Loucy (cell line): ENCODE measurements at regions not wholly inside any gene's neighbourhood (a gene's known extent, or its start where the extent isn't known, plus 50 kb on each side); places are given as distances from the start of the nearest gene placed in this dataset.

Experiments
- H2AFZ ChIP-seq: fragments of 200-600 bp; sonication (generic); 2 replicates; pipeline ENCODE4 v1.6.0; 2016; ENCODE audit warnings: antibody characterized with exemption, mild to moderate bottlenecking, low read length, moderate library complexity
- H3F3A ChIP-seq: fragments of 200-600 bp; 2 replicates; pipeline ENCODE4 v1.6.0; 2016; ENCODE audit warnings: antibody characterized with exemption, low read depth, mild to moderate bottlenecking
- H3K27me3 ChIP-seq: fragments of 200-600 bp; sonication (generic); 2 replicates; pipeline ENCODE4 v1.6.1; 2014; ENCODE audit warnings: low read length, mild to moderate bottlenecking; ENCODE audit not compliant: insufficient read depth, poor library complexity, severe bottlenecking
- H3K36me3 ChIP-seq: fragments of 200-600 bp; sonication (generic); 2 replicates; pipeline ENCODE4 v1.6.1; 2016; ENCODE audit warnings: low read length; ENCODE audit not compliant: insufficient read depth
- H3K4me1 ChIP-seq: fragments of 200-600 bp; sonication (generic); 2 replicates; pipeline ENCODE4 v1.5.1; 2014; ENCODE audit warnings: low read length, mild to moderate bottlenecking; ENCODE audit not compliant: insufficient read depth, poor library complexity, severe bottlenecking
- H3K4me2 ChIP-seq: fragments of 200-600 bp; sonication (generic); 2 replicates; pipeline ENCODE4 v1.6.0; 2014; ENCODE audit warnings: antibody characterized with exemption, low read length, low read depth, mild to moderate bottlenecking; ENCODE audit not compliant: poor library complexity, severe bottlenecking
- H3K4me3 ChIP-seq: fragments of 200-600 bp; sonication (generic); 2 replicates; pipeline ENCODE4 v1.5.1; 2014; ENCODE audit warnings: low read length, mild to moderate bottlenecking, mixed read lengths; ENCODE audit not compliant: poor library complexity, severe bottlenecking
- H3K79me2 ChIP-seq: fragments of 200-600 bp; sonication (generic); 2 replicates; pipeline ENCODE4 v1.6.1; 2014; ENCODE audit warnings: low read length; ENCODE audit not compliant: insufficient read depth
- H3K9ac ChIP-seq: fragments of 200-600 bp; sonication (generic); 2 replicates; pipeline ENCODE4 v1.6.0; 2014; ENCODE audit warnings: mild to moderate bottlenecking, low read depth, low read length, moderate library complexity; ENCODE audit not compliant: poor library complexity, severe bottlenecking
- H3K9me2 ChIP-seq: fragments of 200-600 bp; sonication (generic); replicated peaks from 2 replicates; pipeline ENCODE4 v1.6.1; 2016; ENCODE audit warnings: low read depth, low read length, mixed read lengths
- H3K9me3 ChIP-seq: fragments of 200-600 bp; sonication (generic); 2 replicates; pipeline ENCODE4 v1.6.1; 2014; ENCODE audit warnings: mild to moderate bottlenecking, antibody characterized with exemption, low read length, low read depth; ENCODE audit not compliant: insufficient read depth
- H4K20me1 ChIP-seq: fragments of 200-600 bp; sonication (generic); 2 replicates; pipeline ENCODE4 v1.6.0; 2014; ENCODE audit warnings: antibody characterized with exemption, low read length, mild to moderate bottlenecking; ENCODE audit not compliant: insufficient read depth, poor library complexity, severe bottlenecking
- EZH2phosphoT487 ChIP-seq: fragments of 200-600 bp; IDR thresholded peaks from 2 replicates; pipeline ENCODE4 v1.6.1; 2018; ENCODE audit warnings: antibody characterized with exemption, mild to moderate bottlenecking, moderate library complexity, borderline replicate concordance
- TF ChIP-seq, protein P1 (sequence below): fragments of 200-600 bp; sonication (generic); conservative IDR thresholded peaks from 2 replicates; pipeline ENCODE4 v1.5.1; 2014; ENCODE audit warnings: mild to moderate bottlenecking, antibody characterized with exemption, low read length

DNA sequence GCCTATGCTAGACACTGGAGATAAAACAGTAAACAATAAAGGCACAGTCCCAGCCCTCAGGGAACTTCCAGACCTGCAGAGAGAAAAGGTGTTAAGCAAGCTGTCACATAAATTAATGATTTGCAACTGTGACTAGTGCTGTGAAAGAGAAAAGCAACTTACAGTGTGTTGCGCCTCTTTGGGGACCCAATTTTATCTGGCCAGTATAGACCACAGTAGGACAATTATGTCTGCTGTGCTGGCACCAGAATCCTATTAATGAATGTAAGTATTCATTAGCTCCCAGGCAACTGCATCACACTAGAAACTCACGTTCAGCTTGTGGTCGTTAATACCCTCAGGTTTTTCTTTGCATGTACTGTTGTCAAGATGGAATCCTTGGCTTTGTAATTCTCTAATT, 55.3 kb upstream of the CHST9 start:
- no peak overlapping the region for H3K9ac ChIP-seq
- no peaks in the 10 kb centered on the region for H3K36me3 ChIP-seq
- no peaks in the 10 kb centered on the region for H3K9me3 ChIP-seq
- H3K27me3 ChIP-seq = no peaks in the 10 kb centered on the region
- no peaks in the 10 kb centered on the region for H3F3A ChIP-seq
- no peak overlapping the region for H3K4me3 ChIP-seq
- H4K20me1 ChIP-seq = no peaks in the 10 kb centered on the region
- TF ChIP-seq, protein P1, sequence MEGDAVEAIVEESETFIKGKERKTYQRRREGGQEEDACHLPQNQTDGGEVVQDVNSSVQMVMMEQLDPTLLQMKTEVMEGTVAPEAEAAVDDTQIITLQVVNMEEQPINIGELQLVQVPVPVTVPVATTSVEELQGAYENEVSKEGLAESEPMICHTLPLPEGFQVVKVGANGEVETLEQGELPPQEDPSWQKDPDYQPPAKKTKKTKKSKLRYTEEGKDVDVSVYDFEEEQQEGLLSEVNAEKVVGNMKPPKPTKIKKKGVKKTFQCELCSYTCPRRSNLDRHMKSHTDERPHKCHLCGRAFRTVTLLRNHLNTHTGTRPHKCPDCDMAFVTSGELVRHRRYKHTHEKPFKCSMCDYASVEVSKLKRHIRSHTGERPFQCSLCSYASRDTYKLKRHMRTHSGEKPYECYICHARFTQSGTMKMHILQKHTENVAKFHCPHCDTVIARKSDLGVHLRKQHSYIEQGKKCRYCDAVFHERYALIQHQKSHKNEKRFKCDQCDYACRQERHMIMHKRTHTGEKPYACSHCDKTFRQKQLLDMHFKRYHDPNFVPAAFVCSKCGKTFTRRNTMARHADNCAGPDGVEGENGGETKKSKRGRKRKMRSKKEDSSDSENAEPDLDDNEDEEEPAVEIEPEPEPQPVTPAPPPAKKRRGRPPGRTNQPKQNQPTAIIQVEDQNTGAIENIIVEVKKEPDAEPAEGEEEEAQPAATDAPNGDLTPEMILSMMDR = no peak
- no peak for TF ChIP-seq EZH2phosphoT487
- H3K4me1 ChIP-seq = no peaks in the 10 kb centered on the region
- H3K4me2 ChIP-seq = no peak overlapping the region
- no peaks in the 10 kb centered on the region for H3K9me2 ChIP-seq
- no peak overlapping the region for H2AFZ ChIP-seq
- H3K79me2 ChIP-seq = no peaks in the 10 kb centered on the region

DNA sequence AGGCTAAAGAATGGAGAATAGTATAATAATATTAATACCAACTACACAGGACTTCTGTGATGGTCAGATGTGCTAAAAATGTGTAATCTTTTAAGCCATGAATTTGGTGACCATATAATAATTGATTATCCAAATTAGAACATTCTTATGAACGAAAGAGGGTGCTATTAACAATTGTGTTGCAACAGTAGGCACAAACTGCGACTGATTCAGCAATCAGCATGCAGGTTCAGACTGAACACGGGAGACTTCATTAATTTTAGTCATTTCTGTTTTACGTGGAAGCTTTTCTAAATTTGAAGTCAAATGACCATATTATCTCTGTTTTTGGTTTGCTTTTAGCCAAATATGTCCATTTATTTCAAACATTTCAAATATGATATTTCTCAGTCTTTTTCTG, 54.6 kb upstream of the CHST9 start:
- H3K4me1 ChIP-seq = no peaks in the 10 kb centered on the region
- no peak overlapping the region for H3K9ac ChIP-seq
- H3K4me2 ChIP-seq = no peak overlapping the region
- no peak overlapping the region for H2AFZ ChIP-seq
- H3F3A ChIP-seq = no peaks in the 10 kb centered on the region
- no peaks in the 10 kb centered on the region for H3K79me2 ChIP-seq
- H3K36me3 ChIP-seq = no peaks in the 10 kb centered on the region
- H3K9me3 ChIP-seq = no peaks in the 10 kb centered on the region
- no peaks in the 10 kb centered on the region for H3K27me3 ChIP-seq
- no peak overlapping the region for H3K4me3 ChIP-seq
- no peaks in the 10 kb centered on the region for H3K9me2 ChIP-seq
- H4K20me1 ChIP-seq = no peaks in the 10 kb centered on the region
- no peak for TF ChIP-seq EZH2phosphoT487
- TF ChIP-seq, protein P1 = no peak

DNA sequence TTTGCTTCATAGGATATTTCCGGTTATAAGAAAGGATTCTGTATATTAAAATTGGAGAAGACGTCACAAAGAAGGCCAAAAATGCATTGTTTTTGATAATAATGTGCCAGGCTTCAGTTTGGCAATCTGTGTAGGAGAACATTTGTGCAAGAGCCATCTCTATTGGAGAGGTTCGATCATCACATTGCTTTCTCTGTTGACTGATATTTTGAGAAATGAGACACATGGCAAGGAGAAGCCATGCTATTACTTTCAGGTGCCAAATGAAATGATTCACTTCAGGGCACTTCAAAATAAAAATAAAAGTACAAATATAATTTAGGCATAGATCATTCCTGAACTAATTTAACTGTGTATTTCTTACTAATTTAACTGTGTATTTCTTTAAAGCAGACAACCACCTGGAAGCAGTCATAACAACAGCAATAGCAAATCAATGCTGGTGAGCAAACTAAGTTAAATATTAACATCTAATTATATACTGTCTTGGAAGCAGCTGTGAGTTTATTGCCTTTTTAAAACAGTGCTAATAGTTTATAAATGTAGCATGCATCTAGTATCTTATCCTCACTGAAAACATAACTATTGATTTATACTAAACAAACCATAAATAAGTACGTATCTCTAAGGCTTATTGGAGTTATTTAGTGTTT, 50.2 kb upstream of the CHST9 start:
- Histone ChIP-seq H3K9me3 (no peaks in the 10 kb centered on the region), H3K4me2 (no peak overlapping the region), H2AFZ (no peak overlapping the region), H3K36me3 (no peaks in the 10 kb centered on the region), H3K9me2 (no peaks in the 10 kb centered on the region), H3K27me3 (no peaks in the 10 kb centered on the region), H3K9ac (no peak overlapping the region), H4K20me1 (no peaks in the 10 kb centered on the region), H3K4me3 (no peak overlapping the region), H3F3A (no peaks in the 10 kb centered on the region), H3K79me2 (no peaks in the 10 kb centered on the region), H3K4me1 (no peaks in the 10 kb centered on the region)
- no peak for TF ChIP-seq EZH2phosphoT487
- TF ChIP-seq, protein P1 = no peak
